Smooth muscle cell (in vitro differentiated cells): ENCODE measurements at regions not wholly inside any gene's neighbourhood (a gene's known extent, or its start where the extent isn't known, plus 50 kb on each side); places are given as distances from the start of the nearest gene placed in this dataset.
"Not testable (repeated sequence)": the region's sequence is repeated elsewhere in the genome, so short reads cannot be mapped to it uniquely, and the experiment has no call there.

Source experiments
- DNase-seq: peaks from one replicate; lab custom pipeline; 2025; ENCODE audit not compliant: unreplicated experiment; lab: John Stamatoyannopoulos, UW
- H2AFZ ChIP-seq: fragments of 200-600 bp; sonication (generic); 2 replicates; pipeline ENCODE4 v1.6.0; 2016; ENCODE audit warnings: antibody characterized with exemption, low read depth, mild to moderate bottlenecking
- H3F3A ChIP-seq: fragments of 200-600 bp; sonication (generic); 2 replicates; pipeline ENCODE4 v1.6.0; 2017; ENCODE audit warnings: antibody characterized with exemption, low read depth
- H3K27ac ChIP-seq: fragments of 200-600 bp; sonication (generic); 2 replicates; pipeline ENCODE4 v1.5.1; 2016; ENCODE audit warnings: low read depth, mild to moderate bottlenecking
- H3K27me3 ChIP-seq: fragments of 200-600 bp; sonication (generic); 2 replicates; pipeline ENCODE4 v1.6.1; 2016; ENCODE audit warnings: low read depth, mild to moderate bottlenecking
- H3K36me3 ChIP-seq: fragments of 200-600 bp; sonication (generic); 2 replicates; pipeline ENCODE4 v1.5.1; 2016; ENCODE audit warnings: low read depth
- H3K4me1 ChIP-seq: fragments of 200-600 bp; sonication (generic); 2 replicates; pipeline ENCODE4 v1.5.1; 2016; ENCODE audit warnings: low read depth
- H3K4me2 ChIP-seq: fragments of 200-600 bp; sonication (generic); 2 replicates; pipeline ENCODE4 v1.6.0; 2016; ENCODE audit warnings: mild to moderate bottlenecking
- H3K4me3 ChIP-seq: fragments of 200-600 bp; sonication (generic); 2 replicates; pipeline ENCODE4 v1.5.1; 2016; ENCODE audit warnings: mild to moderate bottlenecking
- H3K79me2 ChIP-seq: fragments of 200-600 bp; sonication (generic); 2 replicates; pipeline ENCODE4 v1.6.0; 2016; ENCODE audit warnings: low read depth, mild to moderate bottlenecking
- H3K9ac ChIP-seq: fragments of 200-600 bp; sonication (generic); 2 replicates; pipeline ENCODE4 v1.6.0; 2016; ENCODE audit warnings: low read depth
- H3K9me3 ChIP-seq: fragments of 200-600 bp; sonication (generic); replicated peaks from 2 replicates; pipeline ENCODE4 v1.5.1; 2016; ENCODE audit warnings: low read depth
- H4K20me1 ChIP-seq: fragments of 200-600 bp; sonication (generic); 2 replicates; pipeline ENCODE4 v1.6.0; 2016; ENCODE audit warnings: low read depth
- WGBS: methylation state at CpG from one replicate; pipeline ENCODE4 v1.1.7; 2016; ENCODE audit warnings: low lambda C conversion rate; 5-methylcytosine and 5-hydroxymethylcytosine counted together
- TF ChIP-seq, protein P1 (sequence below): fragments of 200-600 bp; sonication (generic); IDR thresholded peaks from 2 replicates; pipeline ENCODE4 v1.5.1; 2017; ENCODE audit warnings: borderline replicate concordance, mild to moderate bottlenecking, antibody characterized with exemption; ENCODE audit not compliant: insufficient read depth, poor library complexity, severe bottlenecking

GRCh38 chr1:188169971-188170370, 1341.2 kb downstream of the PLA2G4A start:
- TF ChIP-seq, protein P1, sequence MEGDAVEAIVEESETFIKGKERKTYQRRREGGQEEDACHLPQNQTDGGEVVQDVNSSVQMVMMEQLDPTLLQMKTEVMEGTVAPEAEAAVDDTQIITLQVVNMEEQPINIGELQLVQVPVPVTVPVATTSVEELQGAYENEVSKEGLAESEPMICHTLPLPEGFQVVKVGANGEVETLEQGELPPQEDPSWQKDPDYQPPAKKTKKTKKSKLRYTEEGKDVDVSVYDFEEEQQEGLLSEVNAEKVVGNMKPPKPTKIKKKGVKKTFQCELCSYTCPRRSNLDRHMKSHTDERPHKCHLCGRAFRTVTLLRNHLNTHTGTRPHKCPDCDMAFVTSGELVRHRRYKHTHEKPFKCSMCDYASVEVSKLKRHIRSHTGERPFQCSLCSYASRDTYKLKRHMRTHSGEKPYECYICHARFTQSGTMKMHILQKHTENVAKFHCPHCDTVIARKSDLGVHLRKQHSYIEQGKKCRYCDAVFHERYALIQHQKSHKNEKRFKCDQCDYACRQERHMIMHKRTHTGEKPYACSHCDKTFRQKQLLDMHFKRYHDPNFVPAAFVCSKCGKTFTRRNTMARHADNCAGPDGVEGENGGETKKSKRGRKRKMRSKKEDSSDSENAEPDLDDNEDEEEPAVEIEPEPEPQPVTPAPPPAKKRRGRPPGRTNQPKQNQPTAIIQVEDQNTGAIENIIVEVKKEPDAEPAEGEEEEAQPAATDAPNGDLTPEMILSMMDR = no peak
- H4K20me1 ChIP-seq = no peaks in the 10 kb centered on the region
- no peaks in the 10 kb centered on the region for H3F3A ChIP-seq
- H3K4me2 ChIP-seq = no peak overlapping the region
- H3K36me3 ChIP-seq = no peaks in the 10 kb centered on the region
- no peak for DNase-seq
- H3K9ac ChIP-seq = no peak overlapping the region
- no peaks in the 10 kb centered on the region for H3K4me1 ChIP-seq
- H3K27me3 ChIP-seq = no peaks in the 10 kb centered on the region
- no peaks in the 10 kb centered on the region for H3K79me2 ChIP-seq
- WGBS = 92% methylated on average over 1 of the region's 1 CpG
- no peak overlapping the region for H3K4me3 ChIP-seq
- H2AFZ ChIP-seq = no peak overlapping the region
- H3K27ac ChIP-seq = no peak overlapping the region
- H3K9me3 ChIP-seq = no peaks in the 10 kb centered on the region

DNA sequence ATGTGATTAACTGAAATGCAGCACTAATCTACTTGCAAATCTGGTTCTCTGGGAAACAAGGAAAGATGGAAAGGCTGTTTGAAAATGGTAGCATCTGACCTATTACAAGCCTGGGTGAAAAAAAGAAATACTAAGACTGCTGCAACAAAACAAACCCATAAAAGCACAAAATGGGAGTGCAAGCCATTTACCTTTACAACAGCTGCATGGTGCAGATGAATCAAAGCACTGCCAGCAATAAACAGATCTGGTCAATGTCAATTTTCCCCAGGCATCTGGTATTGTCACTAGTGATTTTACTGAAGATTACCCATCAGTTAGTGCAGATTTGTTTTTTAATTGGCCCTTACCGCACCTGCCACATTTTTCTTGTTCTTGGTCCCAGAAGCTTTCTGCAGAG, 1341.7 kb downstream of the PLA2G4A start:
- no peaks in the 10 kb centered on the region for H3K36me3 ChIP-seq
- no peak overlapping the region for H3K4me2 ChIP-seq
- no peak overlapping the region for H3K9ac ChIP-seq
- no peak overlapping the region for H3K27ac ChIP-seq
- H3K4me3 ChIP-seq = no peak overlapping the region
- no peaks in the 10 kb centered on the region for H4K20me1 ChIP-seq
- no peaks in the 10 kb centered on the region for H3K27me3 ChIP-seq
- H3K9me3 ChIP-seq = no peaks in the 10 kb centered on the region
- DNase-seq = no peak
- 65% methylated on average over 1 of the region's 1 CpG for WGBS
- no peaks in the 10 kb centered on the region for H3K4me1 ChIP-seq
- H3F3A ChIP-seq = no peaks in the 10 kb centered on the region
- TF ChIP-seq, protein P1 = no peak
- no peak overlapping the region for H2AFZ ChIP-seq
- H3K79me2 ChIP-seq = no peaks in the 10 kb centered on the region

- WGBS = 81% methylated on average over 1 of the region's 1 CpG
Observed at GRCh38 chr1:188170935-188171334, 1342.2 kb downstream of the PLA2G4A start.

GRCh38 chr1:188182063-188182462, 1353.3 kb downstream of the PLA2G4A start:
- not testable (repeated sequence) for H3K4me2 ChIP-seq, H3K36me3 ChIP-seq, H3F3A ChIP-seq, H3K4me3 ChIP-seq, H4K20me1 ChIP-seq, H3K79me2 ChIP-seq, H2AFZ ChIP-seq, H3K27ac ChIP-seq, H3K4me1 ChIP-seq, DNase-seq, H3K9me3 ChIP-seq, H3K27me3 ChIP-seq, H3K9ac ChIP-seq
- WGBS = 89% methylated on average over 10 of the region's 10 CpGs

More at GRCh38 chr1:188170935-188171334, 1342.2 kb downstream of the PLA2G4A start:
- no peaks in the 10 kb centered on the region for H3K36me3 ChIP-seq
- H3K4me3 ChIP-seq = no peak overlapping the region
- no peaks in the 10 kb centered on the region for H3K79me2 ChIP-seq
- no peak overlapping the region for H2AFZ ChIP-seq
- no peaks in the 10 kb centered on the region for H3K4me1 ChIP-seq
- no peaks in the 10 kb centered on the region for H3K9me3 ChIP-seq
- no peak overlapping the region for H3K27ac ChIP-seq
- no peak for DNase-seq
- TF ChIP-seq, protein P1 = no peak
- H4K20me1 ChIP-seq = no peaks in the 10 kb centered on the region
- H3K27me3 ChIP-seq = no peaks in the 10 kb centered on the region
- H3K9ac ChIP-seq = no peak overlapping the region
- H3K4me2 ChIP-seq = no peak overlapping the region
- no peaks in the 10 kb centered on the region for H3F3A ChIP-seq
